HG03565 (cell line): ENCODE measurements at regions not wholly inside any gene's neighbourhood (a gene's known extent, or its start where the extent isn't known, plus 50 kb on each side); places are given as distances from the start of the nearest gene placed in this dataset.

Experiments
- ATAC-seq: cut with Tn5 transposase; IDR thresholded peaks from one replicate; pipeline ENCODE4 v1.9.1; 2021; ENCODE audit warnings: mild to moderate bottlenecking, moderate library complexity; ENCODE audit not compliant: unreplicated experiment

GRCh38 chr6:134511984-134512683 is 194.2 kb upstream of the SGK1 start:
- no peak for ATAC-seq

GRCh38 chr6:134510920-134511319 is 193.0 kb upstream of the SGK1 start:
- no peak for ATAC-seq

GRCh38 chr6:134510142-134510541 is 192.2 kb upstream of the SGK1 start:
- no peak for ATAC-seq

- ATAC-seq = no peak
These were observed 191.1 kb upstream of the SGK1 start for GRCh38 chr6:134508862-134509498.

GRCh38 chr6:134506162-134506561 is 188.2 kb upstream of the SGK1 start:
- no peak for ATAC-seq

- no peak for ATAC-seq
These were observed 185.8 kb upstream of the SGK1 start for GRCh38 chr6:134503585-134504281.

GRCh38 chr6:134502614-134503549 is 185.0 kb upstream of the SGK1 start:
- no peak for ATAC-seq

- ATAC-seq = no peak
These were observed 178.0 kb upstream of the SGK1 start for GRCh38 chr6:134495890-134496248.

GRCh38 chr6:134495203-134495889 is 177.4 kb upstream of the SGK1 start:
- no peak for ATAC-seq

- ATAC-seq = no peak
These were observed 175.9 kb upstream of the SGK1 start for GRCh38 chr6:134493789-134494188.

GRCh38 chr6:134491477-134491876 is 173.6 kb upstream of the SGK1 start:
- no peak for ATAC-seq

GRCh38 chr6:134482593-134483270 is 164.8 kb upstream of the SGK1 start:
- ATAC-seq = no peak

- ATAC-seq = no peak
These were observed 164.1 kb upstream of the SGK1 start for GRCh38 chr6:134481966-134482365.

- no peak for ATAC-seq
These were observed 162.7 kb upstream of the SGK1 start for GRCh38 chr6:134480593-134480992.

GRCh38 chr6:134478764-134479399 is 161.0 kb upstream of the SGK1 start:
- no peak for ATAC-seq

GRCh38 chr6:134477991-134478635 is 160.2 kb upstream of the SGK1 start:
- ATAC-seq = no peak

- no peak for ATAC-seq
These were observed 157.0 kb upstream of the SGK1 start for GRCh38 chr6:134474955-134475354.

- no peak for ATAC-seq
These were observed 154.7 kb upstream of the SGK1 start for GRCh38 chr6:134472661-134473060.

GRCh38 chr6:134472046-134472445 is 154.1 kb upstream of the SGK1 start:
- ATAC-seq = no peak
